PC-3 (cell line): ENCODE measurements at regions not wholly inside any gene's neighbourhood (a gene's known extent, or its start where the extent isn't known, plus 50 kb on each side); places are given as distances from the start of the nearest gene placed in this dataset.

Source experiments
- ATAC-seq: fragments of 200-7000 bp; cut with Tn5 transposase; 2 replicates; pipeline ENCODE4 v1.9.1; 2020; ENCODE audit warnings: mild to moderate bottlenecking, moderate library complexity
- BruUV-seq: library from RNA; stranded (reverse); fragments of 400-500 nt; replicated peaks from 2 replicates; lab custom pipeline; 2021; lab: Mats Ljungman, UMichigan
- CTCF ChIA-PET: fragments of 300-600 bp; sonication (Branson Sonifier 250); formaldehyde crosslinking; loops from one replicate; lab custom pipeline; 2022; ENCODE audit warnings: antibody characterized with exemption; lab: Charles Lee
- POLR2A ChIA-PET: fragments of 300-600 bp; sonication (Branson Sonifier 250); formaldehyde crosslinking; loops from one replicate; lab custom pipeline; 2022; ENCODE audit warnings: antibody characterized with exemption; ENCODE audit not compliant: unreplicated experiment; lab: Charles Lee
- DNase-seq: peaks from one replicate; pipeline ENCODE4 v3.0.0-alpha.2; 2015
- H2AFZ ChIP-seq: fragments of 300-600 bp; sonication (generic); 2 replicates; pipeline ENCODE4 v1.6.0; 2016; ENCODE audit warnings: antibody characterized with exemption, low read length
- H3F3A ChIP-seq: fragments of 300-600 bp; sonication (generic); one replicate; pipeline ENCODE4 v1.6.0; 2017; ENCODE audit warnings: antibody characterized with exemption, low read length, control low read depth, mild to moderate bottlenecking; ENCODE audit not compliant: unreplicated experiment
- H3K27ac ChIP-seq: fragments of 300-600 bp; sonication (generic); 2 replicates; pipeline ENCODE4 v1.5.1; 2016; ENCODE audit warnings: mild to moderate bottlenecking, low read length
- H3K27me3 ChIP-seq: fragments of 300-600 bp; sonication (generic); 2 replicates; pipeline ENCODE4 v1.6.1; 2016; ENCODE audit warnings: low read length, mixed read lengths
- H3K36me3 ChIP-seq: fragments of 300-600 bp; sonication (generic); 2 replicates; pipeline ENCODE4 v1.6.1; 2016; ENCODE audit warnings: low read depth, mixed run types, low read length, mixed read lengths
- H3K4me1 ChIP-seq: fragments of 300-600 bp; sonication (generic); 2 replicates; pipeline ENCODE4 v1.5.1; 2016; ENCODE audit warnings: low read length; ENCODE audit not compliant: insufficient read depth
- H3K4me2 ChIP-seq: fragments of 300-600 bp; sonication (generic); 2 replicates; pipeline ENCODE4 v1.6.0; 2016; ENCODE audit warnings: low read length
- H3K4me3 ChIP-seq: fragments of 300-600 bp; sonication (generic); 2 replicates; pipeline ENCODE4 v1.5.1; 2016; ENCODE audit warnings: mild to moderate bottlenecking, low read length, mixed read lengths
- H3K79me2 ChIP-seq: fragments of 300-600 bp; sonication (generic); 2 replicates; pipeline ENCODE4 v1.6.1; 2017; ENCODE audit warnings: low read length, mixed read lengths
- H3K9ac ChIP-seq: fragments of 300-600 bp; sonication (generic); 2 replicates; pipeline ENCODE4 v1.6.0; 2016; ENCODE audit warnings: mild to moderate bottlenecking, low read length
- H3K9me2 ChIP-seq: fragments of 300-600 bp; sonication (generic); replicated peaks from 2 replicates; pipeline ENCODE4 v1.6.1; 2016; ENCODE audit warnings: mixed run types, low read length, mixed read lengths
- H3K9me3 ChIP-seq: fragments of 300-600 bp; sonication (generic); 2 replicates; pipeline ENCODE4 v1.6.1; 2016; ENCODE audit warnings: low read length, mixed read lengths
- H4K20me1 ChIP-seq: fragments of 300-600 bp; sonication (generic); 2 replicates; pipeline ENCODE4 v1.6.1; 2016; ENCODE audit warnings: low read length, mixed read lengths
- EZH2 ChIP-seq: fragments of 300-600 bp; sonication (generic); IDR thresholded peaks from one replicate; pipeline ENCODE4 v1.6.1; 2017; ENCODE audit warnings: antibody characterized with exemption, mild to moderate bottlenecking, low read length; ENCODE audit not compliant: unreplicated experiment
- EZH2phosphoT487 ChIP-seq: fragments of 300-600 bp; sonication (generic); IDR thresholded peaks from 2 replicates; pipeline ENCODE4 v1.6.1; 2018; ENCODE audit warnings: mild to moderate bottlenecking, antibody characterized with exemption, low read length, borderline replicate concordance
- intact Hi-C: fragments of 100-400 bp; cut with micrococcal nuclease; formaldehyde crosslinking; loops from 2 replicates; pipeline ENCODE4 v1.9.0; 2023
- TF ChIP-seq, protein P1 (sequence below): fragments of 300-600 bp; sonication (generic); conservative IDR thresholded peaks from 2 replicates; pipeline ENCODE4 v1.5.1; 2017; ENCODE audit warnings: antibody characterized with exemption, low read depth, mild to moderate bottlenecking, low read length

DNA sequence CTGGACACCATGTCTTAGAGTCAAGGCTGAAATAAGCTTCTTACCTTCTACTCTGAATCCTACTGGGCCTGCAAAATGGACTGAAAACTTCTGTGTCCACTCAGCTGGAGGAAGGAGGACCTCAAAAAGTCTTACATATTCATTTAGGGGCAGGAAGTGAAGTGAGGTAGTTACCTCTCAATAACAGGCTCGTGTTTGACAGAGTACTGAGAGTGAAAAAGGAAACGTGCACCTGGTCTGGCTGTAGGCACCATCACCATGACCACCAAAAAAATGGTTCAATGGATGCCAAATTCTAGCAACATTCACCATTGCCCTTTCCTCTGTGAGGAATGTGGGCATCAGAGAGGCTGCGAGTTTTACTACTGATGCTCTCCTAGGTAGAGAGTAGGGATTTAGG, 176.2 kb downstream of the RFC3 start:
- H3K9ac ChIP-seq, result no peak overlapping the region
- no peak for TF ChIP-seq EZH2phosphoT487
- TF ChIP-seq, protein P1, sequence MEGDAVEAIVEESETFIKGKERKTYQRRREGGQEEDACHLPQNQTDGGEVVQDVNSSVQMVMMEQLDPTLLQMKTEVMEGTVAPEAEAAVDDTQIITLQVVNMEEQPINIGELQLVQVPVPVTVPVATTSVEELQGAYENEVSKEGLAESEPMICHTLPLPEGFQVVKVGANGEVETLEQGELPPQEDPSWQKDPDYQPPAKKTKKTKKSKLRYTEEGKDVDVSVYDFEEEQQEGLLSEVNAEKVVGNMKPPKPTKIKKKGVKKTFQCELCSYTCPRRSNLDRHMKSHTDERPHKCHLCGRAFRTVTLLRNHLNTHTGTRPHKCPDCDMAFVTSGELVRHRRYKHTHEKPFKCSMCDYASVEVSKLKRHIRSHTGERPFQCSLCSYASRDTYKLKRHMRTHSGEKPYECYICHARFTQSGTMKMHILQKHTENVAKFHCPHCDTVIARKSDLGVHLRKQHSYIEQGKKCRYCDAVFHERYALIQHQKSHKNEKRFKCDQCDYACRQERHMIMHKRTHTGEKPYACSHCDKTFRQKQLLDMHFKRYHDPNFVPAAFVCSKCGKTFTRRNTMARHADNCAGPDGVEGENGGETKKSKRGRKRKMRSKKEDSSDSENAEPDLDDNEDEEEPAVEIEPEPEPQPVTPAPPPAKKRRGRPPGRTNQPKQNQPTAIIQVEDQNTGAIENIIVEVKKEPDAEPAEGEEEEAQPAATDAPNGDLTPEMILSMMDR, result no peak
- no peak for TF ChIP-seq EZH2
- intact Hi-C loops, result no loop called here
- H3K4me3 ChIP-seq, result no peak overlapping the region
- no peaks in the 10 kb centered on the region for H3K9me3 ChIP-seq
- H3K27ac ChIP-seq, result no peak overlapping the region
- peaks cover 18% of the 10 kb centered on the region for H3K4me1 ChIP-seq
- no peaks in the 10 kb centered on the region for H3F3A ChIP-seq
- BruUV-seq, result no TSS peak
- CTCF ChIA-PET, result no interaction called here
- no peaks in the 10 kb centered on the region for H4K20me1 ChIP-seq
- H3K27me3 ChIP-seq, result no peaks in the 10 kb centered on the region
- POLR2A ChIA-PET, result no interaction called here
- H3K36me3 ChIP-seq, result no peaks in the 10 kb centered on the region
- no peak overlapping the region for H3K4me2 ChIP-seq
- DNase-seq, result no peak
- ATAC-seq, result no peak
- no peak overlapping the region for H2AFZ ChIP-seq
- H3K79me2 ChIP-seq, result no peaks in the 10 kb centered on the region
- no peaks in the 10 kb centered on the region for H3K9me2 ChIP-seq

DNA sequence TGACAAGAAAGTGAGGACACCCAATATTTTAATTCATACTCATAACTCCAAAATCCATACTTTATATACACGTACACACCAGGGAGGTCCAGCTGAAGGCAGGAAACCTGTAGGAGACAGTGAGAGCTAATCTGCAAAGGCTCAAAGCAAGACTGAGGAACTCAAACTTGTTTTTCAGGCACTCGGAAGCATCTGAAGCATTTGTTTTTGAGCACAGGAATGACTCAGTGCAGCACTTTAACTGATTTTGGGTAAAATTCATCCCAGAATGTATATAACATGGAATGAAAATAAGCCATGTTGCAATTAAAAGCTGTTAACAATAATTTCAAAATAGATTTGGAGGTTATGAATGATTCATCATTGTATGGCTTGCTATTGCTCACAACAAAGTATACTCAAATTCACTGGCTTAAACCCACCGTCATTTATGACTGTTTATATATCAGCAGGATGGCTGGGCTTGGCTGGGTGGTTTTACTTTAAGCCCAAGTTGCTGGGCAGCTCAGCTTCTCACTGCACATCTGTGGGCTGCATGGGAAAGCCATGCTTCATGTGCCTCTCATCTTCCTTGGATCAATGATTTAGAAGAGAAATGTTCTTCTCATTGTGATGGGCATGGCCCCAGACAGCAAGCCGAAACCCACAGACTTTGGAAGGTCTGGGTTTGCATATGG, 177.0 kb downstream of the RFC3 start:
- Histone ChIP-seq H3K4me3 (no peak overlapping the region), H3K79me2 (no peaks in the 10 kb centered on the region), H3F3A (peaks cover 1% of the 10 kb centered on the region), H3K27me3 (no peaks in the 10 kb centered on the region), H3K9me3 (no peaks in the 10 kb centered on the region), H4K20me1 (no peaks in the 10 kb centered on the region), H3K4me1 (peaks cover 23% of the 10 kb centered on the region), H3K36me3 (no peaks in the 10 kb centered on the region), H3K27ac (no peak overlapping the region), H3K9me2 (no peaks in the 10 kb centered on the region), H3K9ac (no peak overlapping the region), H2AFZ (no peak overlapping the region), H3K4me2 (no peak overlapping the region)
- intact Hi-C loops, result no loop called here
- ChIA-PET CTCF (no interaction called here), POLR2A (no interaction called here)
- no TSS peak for BruUV-seq
- ATAC-seq (no peak), DNase-seq (no peak)
- TF ChIP-seq EZH2phosphoT487, result no peak
- TF ChIP-seq EZH2, result no peak
- TF ChIP-seq, protein P1, result no peak

DNA sequence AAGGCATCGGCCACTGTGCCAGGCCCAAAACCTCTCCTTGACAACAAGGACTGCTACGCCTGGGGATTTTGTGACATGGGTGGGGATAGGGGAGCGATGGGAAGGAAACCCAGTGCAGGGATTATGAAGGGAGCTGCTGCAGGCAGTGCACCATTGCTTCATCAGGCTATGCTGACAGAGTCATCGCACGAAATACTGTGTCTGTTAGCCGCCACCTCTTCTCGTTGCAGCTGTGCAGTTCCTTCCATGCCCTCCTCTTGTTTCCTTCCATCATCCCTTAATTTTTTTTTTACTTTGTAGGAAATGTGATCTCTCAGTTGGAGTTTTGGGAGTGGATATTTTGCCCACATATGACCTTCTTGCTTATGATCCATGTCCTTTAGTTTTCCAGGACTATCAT, 178.7 kb downstream of the RFC3 start:
- CTCF ChIA-PET, result interaction anchor here (0.5 kb wide), 1 partner anchor 468 kb away, joined by 3 read pairs; no protein-coding TSS in a partner anchor
- peaks cover 6% of the 10 kb centered on the region for H3F3A ChIP-seq
- no peaks in the 10 kb centered on the region for H4K20me1 ChIP-seq
- H3K4me3 ChIP-seq, result no peak overlapping the region
- POLR2A ChIA-PET, result no interaction called here
- H2AFZ ChIP-seq, result no peak overlapping the region
- DNase-seq, result no peak
- no peak overlapping the region for H3K4me2 ChIP-seq
- no peaks in the 10 kb centered on the region for H3K79me2 ChIP-seq
- H3K9me2 ChIP-seq, result no peaks in the 10 kb centered on the region
- BruUV-seq, result no TSS peak
- H3K27me3 ChIP-seq, result no peaks in the 10 kb centered on the region
- H3K27ac ChIP-seq, result no peak overlapping the region
- H3K9ac ChIP-seq, result no peak overlapping the region
- TF ChIP-seq, protein P1, result no peak
- TF ChIP-seq EZH2phosphoT487, result no peak
- intact Hi-C loops, result no loop called here
- no peaks in the 10 kb centered on the region for H3K36me3 ChIP-seq
- ATAC-seq, result no peak
- H3K4me1 ChIP-seq, result peaks cover 39% of the 10 kb centered on the region
- no peaks in the 10 kb centered on the region for H3K9me3 ChIP-seq
